ENCODE measurements at regions not wholly inside any gene's neighbourhood (a gene's known extent, or its start where the extent isn't known, plus 50 kb on each side); places are given as distances from the start of the nearest gene placed in this dataset.

DNA sequence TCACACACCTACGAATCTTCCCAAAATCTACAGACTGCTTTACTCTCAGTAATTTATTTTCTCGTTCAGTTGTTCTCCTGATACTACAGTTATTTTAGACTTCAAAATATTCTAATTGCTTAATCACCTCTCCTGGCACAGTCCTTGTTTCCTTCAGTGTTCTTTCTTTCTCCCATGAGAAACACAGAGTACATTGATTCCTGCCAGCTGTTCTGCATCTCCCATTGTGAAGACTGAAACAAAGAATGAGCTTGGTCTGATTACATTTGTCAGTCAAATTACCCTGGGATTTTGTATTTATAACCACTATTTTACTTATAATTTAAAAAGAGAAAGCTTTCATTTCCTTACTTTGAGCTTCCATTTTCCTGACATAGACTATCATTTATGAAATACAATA lies 63.9 kb upstream of the TANK start (continued):
- TF ChIP-seq STAT1 (IDR thresholded peaks at IDR 0.05; ENCODE audit: unreplicated experiment), result no peak
- TF ChIP-seq, protein P1, sequence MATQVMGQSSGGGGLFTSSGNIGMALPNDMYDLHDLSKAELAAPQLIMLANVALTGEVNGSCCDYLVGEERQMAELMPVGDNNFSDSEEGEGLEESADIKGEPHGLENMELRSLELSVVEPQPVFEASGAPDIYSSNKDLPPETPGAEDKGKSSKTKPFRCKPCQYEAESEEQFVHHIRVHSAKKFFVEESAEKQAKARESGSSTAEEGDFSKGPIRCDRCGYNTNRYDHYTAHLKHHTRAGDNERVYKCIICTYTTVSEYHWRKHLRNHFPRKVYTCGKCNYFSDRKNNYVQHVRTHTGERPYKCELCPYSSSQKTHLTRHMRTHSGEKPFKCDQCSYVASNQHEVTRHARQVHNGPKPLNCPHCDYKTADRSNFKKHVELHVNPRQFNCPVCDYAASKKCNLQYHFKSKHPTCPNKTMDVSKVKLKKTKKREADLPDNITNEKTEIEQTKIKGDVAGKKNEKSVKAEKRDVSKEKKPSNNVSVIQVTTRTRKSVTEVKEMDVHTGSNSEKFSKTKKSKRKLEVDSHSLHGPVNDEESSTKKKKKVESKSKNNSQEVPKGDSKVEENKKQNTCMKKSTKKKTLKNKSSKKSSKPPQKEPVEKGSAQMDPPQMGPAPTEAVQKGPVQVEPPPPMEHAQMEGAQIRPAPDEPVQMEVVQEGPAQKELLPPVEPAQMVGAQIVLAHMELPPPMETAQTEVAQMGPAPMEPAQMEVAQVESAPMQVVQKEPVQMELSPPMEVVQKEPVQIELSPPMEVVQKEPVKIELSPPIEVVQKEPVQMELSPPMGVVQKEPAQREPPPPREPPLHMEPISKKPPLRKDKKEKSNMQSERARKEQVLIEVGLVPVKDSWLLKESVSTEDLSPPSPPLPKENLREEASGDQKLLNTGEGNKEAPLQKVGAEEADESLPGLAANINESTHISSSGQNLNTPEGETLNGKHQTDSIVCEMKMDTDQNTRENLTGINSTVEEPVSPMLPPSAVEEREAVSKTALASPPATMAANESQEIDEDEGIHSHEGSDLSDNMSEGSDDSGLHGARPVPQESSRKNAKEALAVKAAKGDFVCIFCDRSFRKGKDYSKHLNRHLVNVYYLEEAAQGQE (IDR thresholded peaks at IDR 0.05; ENCODE audit: unreplicated experiment), result no peak
- TF ChIP-seq JUNB (IDR thresholded peaks at IDR 0.05; ENCODE audit: unreplicated experiment), result no peak
- no peak for TF ChIP-seq EZH2phosphoT487 (IDR thresholded peaks at IDR 0.05; ENCODE audit: unreplicated experiment)
- TF ChIP-seq ZNF331 (CRISPR knock-in tag; IDR thresholded peaks at IDR 0.05; ENCODE audit: low read depth), result no peak
- TF ChIP-seq EZH2 (IDR thresholded peaks at IDR 0.05; ENCODE audit: low read depth, unreplicated experiment), result no peak

DNA sequence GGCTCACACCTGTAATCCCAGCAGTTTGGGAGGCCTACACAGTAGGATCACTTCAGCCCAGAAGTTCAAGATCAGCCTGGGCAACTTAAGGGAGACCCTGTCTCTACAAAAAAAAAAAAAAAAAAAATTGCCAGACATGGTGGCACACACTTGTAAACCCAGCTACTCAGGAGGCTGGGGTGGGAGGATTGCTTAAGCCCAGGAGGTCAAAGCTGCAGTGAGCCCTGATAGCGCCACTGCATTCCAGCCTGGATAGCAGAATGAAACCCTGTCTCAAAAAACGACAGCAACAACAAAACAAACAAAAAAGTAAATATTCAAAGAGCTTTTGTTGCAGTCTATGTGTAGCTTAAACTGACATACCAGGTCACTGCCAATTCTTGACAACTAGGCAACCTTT lies 63.1 kb upstream of the TANK start:
- Histone ChIP-seq H3K4me1 (ENCODE audit: insufficient read depth) (no peaks in the 10 kb centered on the region), H3K79me2 (replicated peaks; ENCODE audit: insufficient read depth) (no peaks in the 10 kb centered on the region), H3K36me3 (ENCODE audit: insufficient read depth) (no peaks in the 10 kb centered on the region), H3K4me3 (no peak overlapping the region), H3K4me2 (no peak overlapping the region), H3K27me3 (ENCODE audit: insufficient read depth) (no peaks in the 10 kb centered on the region), H2AFZ (no peak overlapping the region), H3F3A (replicated peaks; ENCODE audit: low read depth) (no peaks in the 10 kb centered on the region), H3K9me2 (ENCODE audit: insufficient read depth) (no peaks in the 10 kb centered on the region), H3K27ac (ENCODE audit: low read depth) (no peak overlapping the region), H4K20me1 (replicated peaks; ENCODE audit: insufficient read depth) (no peaks in the 10 kb centered on the region)
- H3K4me3 Mint-ChIP-seq, result no peak overlapping the region
- H3K4me1 Mint-ChIP-seq, result peaks cover 12% of the 10 kb centered on the region
- H3K27me3 Mint-ChIP-seq (ENCODE audit: insufficient read depth, low read depth, poor library complexity), result no peaks in the 10 kb centered on the region
- ATAC-seq (no peak), DNase-seq (ENCODE audit: low spot score) (no peak)
- H3K27ac Mint-ChIP-seq, result no peak overlapping the region
- peaks cover 8% of the 10 kb centered on the region; the same call in 2 of the 3 replicates for H3K9me3 Mint-ChIP-seq
- TF ChIP-seq, protein P2, sequence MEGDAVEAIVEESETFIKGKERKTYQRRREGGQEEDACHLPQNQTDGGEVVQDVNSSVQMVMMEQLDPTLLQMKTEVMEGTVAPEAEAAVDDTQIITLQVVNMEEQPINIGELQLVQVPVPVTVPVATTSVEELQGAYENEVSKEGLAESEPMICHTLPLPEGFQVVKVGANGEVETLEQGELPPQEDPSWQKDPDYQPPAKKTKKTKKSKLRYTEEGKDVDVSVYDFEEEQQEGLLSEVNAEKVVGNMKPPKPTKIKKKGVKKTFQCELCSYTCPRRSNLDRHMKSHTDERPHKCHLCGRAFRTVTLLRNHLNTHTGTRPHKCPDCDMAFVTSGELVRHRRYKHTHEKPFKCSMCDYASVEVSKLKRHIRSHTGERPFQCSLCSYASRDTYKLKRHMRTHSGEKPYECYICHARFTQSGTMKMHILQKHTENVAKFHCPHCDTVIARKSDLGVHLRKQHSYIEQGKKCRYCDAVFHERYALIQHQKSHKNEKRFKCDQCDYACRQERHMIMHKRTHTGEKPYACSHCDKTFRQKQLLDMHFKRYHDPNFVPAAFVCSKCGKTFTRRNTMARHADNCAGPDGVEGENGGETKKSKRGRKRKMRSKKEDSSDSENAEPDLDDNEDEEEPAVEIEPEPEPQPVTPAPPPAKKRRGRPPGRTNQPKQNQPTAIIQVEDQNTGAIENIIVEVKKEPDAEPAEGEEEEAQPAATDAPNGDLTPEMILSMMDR (conservative IDR thresholded peaks at IDR 0.05; ENCODE audit: low read depth in 2 of 2), result no peak
- TF ChIP-seq STAT1 (IDR thresholded peaks at IDR 0.05; ENCODE audit: unreplicated experiment) (no peak), ZNF114 (CRISPR knock-in tag; IDR thresholded peaks at IDR 0.05) (no peak), EZH2 (IDR thresholded peaks at IDR 0.05; ENCODE audit: low read depth, unreplicated experiment) (no peak), CREB1 (CRISPR knock-in tag; IDR thresholded peaks at IDR 0.05; ENCODE audit: low read depth) (no peak), ZNF331 (CRISPR knock-in tag; IDR thresholded peaks at IDR 0.05; ENCODE audit: low read depth) (no peak), EZH2phosphoT487 (IDR thresholded peaks at IDR 0.05; ENCODE audit: unreplicated experiment) (no peak)
- TF ChIP-seq, protein P3, sequence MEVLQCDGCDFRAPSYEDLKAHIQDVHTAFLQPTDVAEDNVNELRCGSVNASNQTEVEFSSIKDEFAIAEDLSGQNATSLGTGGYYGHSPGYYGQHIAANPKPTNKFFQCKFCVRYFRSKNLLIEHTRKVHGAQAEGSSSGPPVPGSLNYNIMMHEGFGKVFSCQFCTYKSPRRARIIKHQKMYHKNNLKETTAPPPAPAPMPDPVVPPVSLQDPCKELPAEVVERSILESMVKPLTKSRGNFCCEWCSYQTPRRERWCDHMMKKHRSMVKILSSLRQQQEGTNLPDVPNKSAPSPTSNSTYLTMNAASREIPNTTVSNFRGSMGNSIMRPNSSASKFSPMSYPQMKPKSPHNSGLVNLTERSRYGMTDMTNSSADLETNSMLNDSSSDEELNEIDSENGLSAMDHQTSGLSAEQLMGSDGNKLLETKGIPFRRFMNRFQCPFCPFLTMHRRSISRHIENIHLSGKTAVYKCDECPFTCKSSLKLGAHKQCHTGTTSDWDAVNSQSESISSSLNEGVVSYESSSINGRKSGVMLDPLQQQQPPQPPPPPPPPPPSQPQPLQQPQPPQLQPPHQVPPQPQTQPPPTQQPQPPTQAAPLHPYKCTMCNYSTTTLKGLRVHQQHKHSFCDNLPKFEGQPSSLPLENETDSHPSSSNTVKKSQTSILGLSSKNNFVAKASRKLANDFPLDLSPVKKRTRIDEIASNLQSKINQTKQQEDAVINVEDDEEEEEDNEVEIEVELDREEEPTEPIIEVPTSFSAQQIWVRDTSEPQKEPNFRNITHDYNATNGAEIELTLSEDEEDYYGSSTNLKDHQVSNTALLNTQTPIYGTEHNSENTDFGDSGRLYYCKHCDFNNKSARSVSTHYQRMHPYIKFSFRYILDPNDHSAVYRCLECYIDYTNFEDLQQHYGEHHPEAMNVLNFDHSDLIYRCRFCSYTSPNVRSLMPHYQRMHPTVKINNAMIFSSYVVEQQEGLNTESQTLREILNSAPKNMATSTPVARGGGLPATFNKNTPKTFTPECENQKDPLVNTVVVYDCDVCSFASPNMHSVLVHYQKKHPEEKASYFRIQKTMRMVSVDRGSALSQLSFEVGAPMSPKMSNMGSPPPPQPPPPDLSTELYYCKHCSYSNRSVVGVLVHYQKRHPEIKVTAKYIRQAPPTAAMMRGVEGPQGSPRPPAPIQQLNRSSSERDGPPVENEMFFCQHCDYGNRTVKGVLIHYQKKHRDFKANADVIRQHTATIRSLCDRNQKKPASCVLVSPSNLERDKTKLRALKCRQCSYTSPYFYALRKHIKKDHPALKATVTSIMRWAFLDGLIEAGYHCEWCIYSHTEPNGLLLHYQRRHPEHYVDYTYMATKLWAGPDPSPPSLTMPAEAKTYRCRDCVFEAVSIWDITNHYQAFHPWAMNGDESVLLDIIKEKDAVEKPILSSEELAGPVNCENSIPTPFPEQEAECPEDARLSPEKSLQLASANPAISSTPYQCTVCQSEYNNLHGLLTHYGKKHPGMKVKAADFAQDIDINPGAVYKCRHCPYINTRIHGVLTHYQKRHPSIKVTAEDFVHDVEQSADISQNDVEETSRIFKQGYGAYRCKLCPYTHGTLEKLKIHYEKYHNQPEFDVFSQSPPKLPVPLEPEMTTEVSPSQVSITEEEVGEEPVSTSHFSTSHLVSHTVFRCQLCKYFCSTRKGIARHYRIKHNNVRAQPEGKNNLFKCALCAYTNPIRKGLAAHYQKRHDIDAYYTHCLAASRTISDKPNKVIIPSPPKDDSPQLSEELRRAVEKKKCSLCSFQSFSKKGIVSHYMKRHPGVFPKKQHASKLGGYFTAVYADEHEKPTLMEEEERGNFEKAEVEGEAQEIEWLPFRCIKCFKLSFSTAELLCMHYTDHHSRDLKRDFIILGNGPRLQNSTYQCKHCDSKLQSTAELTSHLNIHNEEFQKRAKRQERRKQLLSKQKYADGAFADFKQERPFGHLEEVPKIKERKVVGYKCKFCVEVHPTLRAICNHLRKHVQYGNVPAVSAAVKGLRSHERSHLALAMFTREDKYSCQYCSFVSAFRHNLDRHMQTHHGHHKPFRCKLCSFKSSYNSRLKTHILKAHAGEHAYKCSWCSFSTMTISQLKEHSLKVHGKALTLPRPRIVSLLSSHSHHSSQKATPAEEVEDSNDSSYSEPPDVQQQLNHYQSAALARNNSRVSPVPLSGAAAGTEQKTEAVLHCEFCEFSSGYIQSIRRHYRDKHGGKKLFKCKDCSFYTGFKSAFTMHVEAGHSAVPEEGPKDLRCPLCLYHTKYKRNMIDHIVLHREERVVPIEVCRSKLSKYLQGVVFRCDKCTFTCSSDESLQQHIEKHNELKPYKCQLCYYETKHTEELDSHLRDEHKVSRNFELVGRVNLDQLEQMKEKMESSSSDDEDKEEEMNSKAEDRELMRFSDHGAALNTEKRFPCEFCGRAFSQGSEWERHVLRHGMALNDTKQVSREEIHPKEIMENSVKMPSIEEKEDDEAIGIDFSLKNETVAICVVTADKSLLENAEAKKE (CRISPR knock-in tag; IDR thresholded peaks at IDR 0.05), result no peak
- H3K36me3 Mint-ChIP-seq (ENCODE audit: low read depth), result no peaks in the 10 kb centered on the region; the same call in 2 of the 3 replicates
